Osteoblast (primary cell): ENCODE measurements at regions not wholly inside any gene's neighbourhood (a gene's known extent, or its start where the extent isn't known, plus 50 kb on each side); places are given as distances from the start of the nearest gene placed in this dataset.

Source experiments
- DNase-seq: peaks from one replicate; pipeline ENCODE4 v3.0.0; 2011; ENCODE audit warnings: low spot score, mixed read lengths; ENCODE audit not compliant: insufficient read length; ENCODE audit errors: missing footprints
- H2AFZ ChIP-seq: 2 replicates; pipeline ENCODE4 v1.6.0; 2011; ENCODE audit warnings: mild to moderate bottlenecking, low read length
- H3K27ac ChIP-seq: 2 replicates; pipeline ENCODE4 v1.5.1; 2011; ENCODE audit warnings: mild to moderate bottlenecking, low read depth, low read length, moderate library complexity
- H3K27me3 ChIP-seq: 2 replicates; pipeline ENCODE4 v1.6.0; 2012; ENCODE audit warnings: mild to moderate bottlenecking, control low read depth, inconsistent platforms, low read length, moderate library complexity; ENCODE audit not compliant: insufficient read depth
- H3K36me3 ChIP-seq: 2 replicates; pipeline ENCODE4 v1.5.1; 2011; ENCODE audit warnings: mild to moderate bottlenecking, low read length, control low read depth, moderate library complexity; ENCODE audit not compliant: insufficient read depth
- H3K4me1 ChIP-seq: 2 replicates; pipeline ENCODE4 v1.5.1; 2011; ENCODE audit warnings: mild to moderate bottlenecking, low read length, control low read depth, moderate library complexity; ENCODE audit not compliant: insufficient read depth
- H3K4me2 ChIP-seq: 2 replicates; pipeline ENCODE4 v1.6.0; 2011; ENCODE audit warnings: mild to moderate bottlenecking, low read length; ENCODE audit not compliant: insufficient read depth
- H3K4me3 ChIP-seq: fragments of 200-600 bp; sonication (generic); 3 replicates; pipeline ENCODE4 v1.5.1; 2012; ENCODE audit warnings: mild to moderate bottlenecking, low read length, inconsistent platforms; ENCODE audit not compliant: insufficient read depth
- H3K79me2 ChIP-seq: 2 replicates; pipeline ENCODE4 v1.6.0; 2012; ENCODE audit warnings: mild to moderate bottlenecking, low read length, control low read depth, inconsistent platforms; ENCODE audit not compliant: insufficient read depth
- H3K9me3 ChIP-seq: 2 replicates; pipeline ENCODE4 v1.5.1; 2011; ENCODE audit warnings: low read depth, low read length, control low read depth
- H4K20me1 ChIP-seq: 2 replicates; pipeline ENCODE4 v1.6.0; 2012; ENCODE audit warnings: mild to moderate bottlenecking, low read length, control low read depth; ENCODE audit not compliant: insufficient read depth
- TF ChIP-seq, protein P1 (sequence below): IDR thresholded peaks from 2 replicates; pipeline ENCODE4 v1.5.1; 2011; ENCODE audit warnings: mild to moderate bottlenecking, low read depth, low read length, moderate library complexity; ENCODE audit errors: extremely low read depth

DNA sequence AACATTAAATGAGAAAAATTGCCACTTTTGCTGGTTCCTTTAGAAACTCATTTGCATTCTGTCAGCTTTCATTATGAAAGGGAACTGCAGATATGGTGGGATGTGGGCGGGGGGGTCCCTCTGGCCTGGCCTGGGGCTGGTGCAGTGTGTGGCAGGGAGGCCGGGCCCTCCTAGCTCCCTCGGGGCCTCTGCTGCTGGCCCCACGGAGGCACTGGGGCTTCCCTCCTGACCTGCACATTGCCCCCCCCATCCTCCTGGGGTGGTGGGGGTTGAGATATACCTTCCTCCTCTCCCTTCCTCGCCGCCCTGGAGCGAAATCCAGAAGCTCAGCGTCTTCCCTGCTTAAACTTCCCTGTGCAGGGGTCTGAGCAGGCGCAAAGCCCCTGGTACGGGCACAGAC, 1005.9 kb downstream of the BRD1 start:
- no peaks in the 10 kb centered on the region for H4K20me1 ChIP-seq
- no peaks in the 10 kb centered on the region for H3K9me3 ChIP-seq
- H3K36me3 ChIP-seq: no peaks in the 10 kb centered on the region
- no peak overlapping the region for H3K4me3 ChIP-seq
- H3K4me1 ChIP-seq: no peaks in the 10 kb centered on the region
- DNase-seq: no peak
- no peak overlapping the region for H3K4me2 ChIP-seq
- H3K27ac ChIP-seq: no peak overlapping the region
- TF ChIP-seq, protein P1, sequence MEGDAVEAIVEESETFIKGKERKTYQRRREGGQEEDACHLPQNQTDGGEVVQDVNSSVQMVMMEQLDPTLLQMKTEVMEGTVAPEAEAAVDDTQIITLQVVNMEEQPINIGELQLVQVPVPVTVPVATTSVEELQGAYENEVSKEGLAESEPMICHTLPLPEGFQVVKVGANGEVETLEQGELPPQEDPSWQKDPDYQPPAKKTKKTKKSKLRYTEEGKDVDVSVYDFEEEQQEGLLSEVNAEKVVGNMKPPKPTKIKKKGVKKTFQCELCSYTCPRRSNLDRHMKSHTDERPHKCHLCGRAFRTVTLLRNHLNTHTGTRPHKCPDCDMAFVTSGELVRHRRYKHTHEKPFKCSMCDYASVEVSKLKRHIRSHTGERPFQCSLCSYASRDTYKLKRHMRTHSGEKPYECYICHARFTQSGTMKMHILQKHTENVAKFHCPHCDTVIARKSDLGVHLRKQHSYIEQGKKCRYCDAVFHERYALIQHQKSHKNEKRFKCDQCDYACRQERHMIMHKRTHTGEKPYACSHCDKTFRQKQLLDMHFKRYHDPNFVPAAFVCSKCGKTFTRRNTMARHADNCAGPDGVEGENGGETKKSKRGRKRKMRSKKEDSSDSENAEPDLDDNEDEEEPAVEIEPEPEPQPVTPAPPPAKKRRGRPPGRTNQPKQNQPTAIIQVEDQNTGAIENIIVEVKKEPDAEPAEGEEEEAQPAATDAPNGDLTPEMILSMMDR: no peak
- no peaks in the 10 kb centered on the region for H3K79me2 ChIP-seq
- H3K27me3 ChIP-seq: no peaks in the 10 kb centered on the region
- no peak overlapping the region for H2AFZ ChIP-seq

DNA sequence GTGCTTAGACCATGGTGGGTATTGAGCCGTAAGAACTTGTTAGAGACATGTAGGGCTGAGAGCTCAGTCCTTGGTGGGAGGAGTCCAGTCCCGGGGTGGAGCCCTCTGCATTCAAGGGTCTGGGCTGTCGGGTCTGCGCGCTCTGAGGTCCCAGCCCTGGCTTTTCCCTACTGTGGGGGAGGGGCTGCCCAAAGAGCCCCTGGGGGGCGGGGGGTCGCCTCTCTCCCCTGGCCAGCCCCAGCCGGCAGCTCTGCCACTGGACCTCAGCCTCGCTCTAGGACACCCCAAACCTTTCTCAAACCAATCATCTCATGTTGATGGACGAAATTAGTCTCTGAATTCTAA, 1006.4 kb downstream of the BRD1 start:
- peak; percentile 9 for DNase-seq
- Histone ChIP-seq H3K36me3 (no peaks in the 10 kb centered on the region), H3K27ac (no peak overlapping the region), H3K4me2 (no peak overlapping the region), H3K4me1 (no peaks in the 10 kb centered on the region), H3K27me3 (no peaks in the 10 kb centered on the region), H3K4me3 (no peak overlapping the region), H2AFZ (no peak overlapping the region), H4K20me1 (no peaks in the 10 kb centered on the region), H3K79me2 (no peaks in the 10 kb centered on the region), H3K9me3 (no peaks in the 10 kb centered on the region)
- TF ChIP-seq, protein P1: no peak

DNA sequence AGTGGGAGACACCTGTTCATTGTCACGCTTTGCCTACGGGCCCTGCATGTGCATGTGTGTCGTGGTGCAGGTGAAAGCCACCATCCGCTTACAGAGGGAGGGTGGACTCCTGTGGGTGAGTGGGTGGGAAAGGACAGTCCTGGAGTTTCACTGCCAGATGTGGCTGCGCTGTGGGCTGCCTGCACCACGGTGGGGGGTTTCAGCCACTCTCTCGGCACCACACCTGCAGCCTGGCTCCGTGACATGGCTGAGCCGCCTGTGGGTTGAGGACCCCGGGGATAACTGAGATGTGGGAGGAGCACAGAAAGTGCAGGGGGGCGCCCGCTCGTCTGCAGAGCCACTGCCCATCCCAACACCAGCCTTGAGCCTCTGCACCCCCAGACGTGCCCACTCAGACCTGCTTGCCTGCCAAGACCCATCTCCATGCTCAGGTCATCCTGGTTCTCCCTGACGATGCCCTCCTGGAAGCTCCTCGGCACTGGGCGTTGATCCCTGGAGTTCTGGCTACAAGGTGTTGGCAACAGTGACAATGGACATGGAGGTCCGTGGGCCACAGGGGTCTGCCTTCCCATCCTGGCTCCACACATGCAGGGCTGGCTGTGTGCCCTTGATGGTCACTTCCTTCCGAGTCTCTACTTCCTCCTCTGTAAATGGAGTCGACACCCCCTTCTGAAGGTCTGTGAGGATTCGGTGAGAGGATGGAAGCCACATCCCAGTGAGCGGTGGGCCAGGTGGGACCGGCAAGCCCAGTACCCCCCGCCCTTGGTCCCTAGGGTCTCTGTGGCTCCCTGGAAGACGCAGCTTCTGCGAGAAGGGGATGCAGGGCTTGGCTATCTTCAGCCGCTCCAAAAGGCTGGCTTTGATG, 1007.0 kb downstream of the BRD1 start:
- H3K27ac ChIP-seq: no peak overlapping the region
- no peak overlapping the region for H2AFZ ChIP-seq
- peak; percentile 48 for DNase-seq
- H3K36me3 ChIP-seq: no peaks in the 10 kb centered on the region
- H3K4me3 ChIP-seq: no peak overlapping the region
- H3K9me3 ChIP-seq: no peaks in the 10 kb centered on the region
- H3K4me2 ChIP-seq: no peak overlapping the region
- TF ChIP-seq, protein P1: no peak
- no peaks in the 10 kb centered on the region for H3K27me3 ChIP-seq
- H3K4me1 ChIP-seq: no peaks in the 10 kb centered on the region
- H3K79me2 ChIP-seq: no peaks in the 10 kb centered on the region
- no peaks in the 10 kb centered on the region for H4K20me1 ChIP-seq

DNA sequence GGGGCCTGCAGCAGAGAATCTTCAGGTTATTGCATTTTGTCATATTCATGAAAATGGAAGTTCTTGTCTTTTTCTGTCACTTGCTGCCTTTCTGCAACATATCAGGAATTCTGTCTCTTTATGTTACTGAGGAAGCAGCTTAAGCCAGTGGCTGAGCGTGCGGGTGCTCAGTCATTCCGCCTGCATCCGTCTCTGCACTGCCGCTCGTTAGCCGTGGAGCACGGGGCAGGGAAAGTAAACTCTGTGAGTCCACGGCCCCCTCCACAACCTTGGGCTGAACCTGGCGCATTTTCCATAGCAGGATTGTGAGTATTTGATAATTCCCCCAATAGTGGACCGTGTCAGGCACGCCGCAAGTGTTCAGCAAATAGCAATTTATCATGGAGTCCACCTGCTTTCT, 1007.7 kb downstream of the BRD1 start:
- H3K4me3 ChIP-seq: no peak overlapping the region
- no peak overlapping the region for H3K27ac ChIP-seq
- no peak overlapping the region for H3K4me2 ChIP-seq
- H3K79me2 ChIP-seq: no peaks in the 10 kb centered on the region
- H4K20me1 ChIP-seq: no peaks in the 10 kb centered on the region
- no peaks in the 10 kb centered on the region for H3K36me3 ChIP-seq
- no peak overlapping the region for H2AFZ ChIP-seq
- H3K9me3 ChIP-seq: no peaks in the 10 kb centered on the region
- H3K27me3 ChIP-seq: no peaks in the 10 kb centered on the region
- no peaks in the 10 kb centered on the region for H3K4me1 ChIP-seq
- TF ChIP-seq, protein P1: no peak
- DNase-seq: peak; percentile 9
